OCI-LY7 (cell line): ENCODE measurements at regions not wholly inside any gene's neighbourhood (a gene's known extent, or its start where the extent isn't known, plus 50 kb on each side); places are given as distances from the start of the nearest gene placed in this dataset.

Experiments
- BruUV-seq: library from RNA; stranded (reverse); fragments of 400-500 nt; replicated peaks from 2 replicates; lab custom pipeline; 2021; lab: Mats Ljungman, UMichigan
- CTCF ChIA-PET: fragments of 300-600 bp; sonication (Branson Sonifier 250); formaldehyde crosslinking; loops from one replicate; lab custom pipeline; 2022; ENCODE audit warnings: antibody characterized with exemption; ENCODE audit not compliant: unreplicated experiment; lab: Charles Lee
- POLR2A ChIA-PET: fragments of 300-600 bp; sonication (Branson Sonifier 250); formaldehyde crosslinking; loops from one replicate; lab custom pipeline; 2022; ENCODE audit warnings: antibody characterized with exemption; lab: Charles Lee
- DNase-seq: peaks from one replicate; pipeline ENCODE4 v3.0.0-alpha.2; 2015; ENCODE audit warnings: low spot score
- H2AFZ ChIP-seq: fragments of 200-600 bp; sonication (generic), shearing (Covaris generic); 2 replicates; pipeline ENCODE4 v1.6.1; 2014; ENCODE audit warnings: mild to moderate bottlenecking, antibody characterized with exemption, low read length, moderate library complexity
- H3K27ac ChIP-seq: fragments of 200-600 bp; sonication (generic); 2 replicates; pipeline ENCODE4 v1.5.1; 2014; ENCODE audit warnings: mixed run types, low read depth, mild to moderate bottlenecking, moderate library complexity, low read length, inconsistent platforms; ENCODE audit not compliant: poor library complexity, severe bottlenecking
- H3K36me3 ChIP-seq: fragments of 200-600 bp; sonication (generic); 2 replicates; pipeline ENCODE4 v1.6.1; 2014; ENCODE audit warnings: mild to moderate bottlenecking, antibody characterized with exemption, low read length, moderate library complexity, mixed read lengths; ENCODE audit not compliant: insufficient read depth
- H3K4me1 ChIP-seq: fragments of 200-600 bp; sonication (generic); 2 replicates; pipeline ENCODE4 v1.5.1; 2014; ENCODE audit warnings: mild to moderate bottlenecking, low read length; ENCODE audit not compliant: insufficient read depth, poor library complexity, severe bottlenecking
- H3K4me2 ChIP-seq: fragments of 200-600 bp; sonication (generic); 2 replicates; pipeline ENCODE4 v1.6.1; 2014; ENCODE audit warnings: mild to moderate bottlenecking, low read length
- H3K4me3 ChIP-seq: fragments of 200-600 bp; sonication (generic); 2 replicates; pipeline ENCODE4 v1.5.1; 2014; ENCODE audit warnings: mild to moderate bottlenecking, low read depth, low read length; ENCODE audit not compliant: poor library complexity, severe bottlenecking
- H3K79me2 ChIP-seq: fragments of 200-600 bp; sonication (generic); 2 replicates; pipeline ENCODE4 v1.6.1; 2016; ENCODE audit warnings: low read depth, mild to moderate bottlenecking, low read length, moderate library complexity, mixed read lengths; ENCODE audit not compliant: insufficient read depth
- H3K9me2 ChIP-seq: fragments of 200-600 bp; sonication (generic); 2 replicates; pipeline ENCODE4 v1.6.1; 2016; ENCODE audit warnings: mild to moderate bottlenecking, low read length, mixed read lengths; ENCODE audit not compliant: insufficient read depth
- H3K9me3 ChIP-seq: fragments of 200-600 bp; sonication (generic); 2 replicates; pipeline ENCODE4 v1.6.1; 2014; ENCODE audit warnings: mild to moderate bottlenecking, mixed run types, low read length, mixed read lengths
- H4K20me1 ChIP-seq: fragments of 200-600 bp; sonication (generic); 2 replicates; pipeline ENCODE4 v1.6.1; 2014; ENCODE audit warnings: mild to moderate bottlenecking, antibody characterized with exemption, low read length, moderate library complexity, mixed read lengths; ENCODE audit not compliant: insufficient read depth
- EZH2phosphoT487 ChIP-seq: fragments of 200-600 bp; sonication (generic); IDR thresholded peaks from 2 replicates; pipeline ENCODE4 v1.6.1; 2018; ENCODE audit warnings: low read depth, borderline replicate concordance, mild to moderate bottlenecking, mixed run types, antibody characterized with exemption, low read length, moderate library complexity, mixed read lengths
- intact Hi-C: fragments of 100-400 bp; cut with micrococcal nuclease; formaldehyde crosslinking; loops from one replicate; pipeline ENCODE4 v1.10.0; 2022; ENCODE audit not compliant: unreplicated experiment
- TF ChIP-seq, protein P1 (sequence below): fragments of 200-600 bp; sonication (generic); conservative IDR thresholded peaks from 2 replicates; pipeline ENCODE4 v1.5.1; 2014; ENCODE audit warnings: mild to moderate bottlenecking, antibody characterized with exemption, low read length, moderate library complexity, mixed read lengths

- Histone ChIP-seq H3K79me2 (no peaks in the 10 kb centered on the region), H3K36me3 (no peaks in the 10 kb centered on the region), H3K27ac (no peak overlapping the region), H3K4me3 (no peak overlapping the region), H3K9me2 (no peaks in the 10 kb centered on the region), H2AFZ (no peak overlapping the region), H3K9me3 (no peaks in the 10 kb centered on the region), H3K4me2 (no peak overlapping the region), H4K20me1 (no peaks in the 10 kb centered on the region), H3K4me1 (no peaks in the 10 kb centered on the region)
- CTCF ChIA-PET = no interaction called here
- TF ChIP-seq, protein P1, sequence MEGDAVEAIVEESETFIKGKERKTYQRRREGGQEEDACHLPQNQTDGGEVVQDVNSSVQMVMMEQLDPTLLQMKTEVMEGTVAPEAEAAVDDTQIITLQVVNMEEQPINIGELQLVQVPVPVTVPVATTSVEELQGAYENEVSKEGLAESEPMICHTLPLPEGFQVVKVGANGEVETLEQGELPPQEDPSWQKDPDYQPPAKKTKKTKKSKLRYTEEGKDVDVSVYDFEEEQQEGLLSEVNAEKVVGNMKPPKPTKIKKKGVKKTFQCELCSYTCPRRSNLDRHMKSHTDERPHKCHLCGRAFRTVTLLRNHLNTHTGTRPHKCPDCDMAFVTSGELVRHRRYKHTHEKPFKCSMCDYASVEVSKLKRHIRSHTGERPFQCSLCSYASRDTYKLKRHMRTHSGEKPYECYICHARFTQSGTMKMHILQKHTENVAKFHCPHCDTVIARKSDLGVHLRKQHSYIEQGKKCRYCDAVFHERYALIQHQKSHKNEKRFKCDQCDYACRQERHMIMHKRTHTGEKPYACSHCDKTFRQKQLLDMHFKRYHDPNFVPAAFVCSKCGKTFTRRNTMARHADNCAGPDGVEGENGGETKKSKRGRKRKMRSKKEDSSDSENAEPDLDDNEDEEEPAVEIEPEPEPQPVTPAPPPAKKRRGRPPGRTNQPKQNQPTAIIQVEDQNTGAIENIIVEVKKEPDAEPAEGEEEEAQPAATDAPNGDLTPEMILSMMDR = no peak
- TF ChIP-seq EZH2phosphoT487 = no peak
- POLR2A ChIA-PET = interaction anchor here (0.5 kb wide), 1 partner anchor 210 kb away, joined by 4 read pairs; no protein-coding TSS in a partner anchor
- intact Hi-C loops = no loop called here
- no TSS peak for BruUV-seq
- DNase-seq = no peak
Observed at GRCh38 chr2:207316906-207317305, 151.2 kb upstream of the KLF7 start.

DNA sequence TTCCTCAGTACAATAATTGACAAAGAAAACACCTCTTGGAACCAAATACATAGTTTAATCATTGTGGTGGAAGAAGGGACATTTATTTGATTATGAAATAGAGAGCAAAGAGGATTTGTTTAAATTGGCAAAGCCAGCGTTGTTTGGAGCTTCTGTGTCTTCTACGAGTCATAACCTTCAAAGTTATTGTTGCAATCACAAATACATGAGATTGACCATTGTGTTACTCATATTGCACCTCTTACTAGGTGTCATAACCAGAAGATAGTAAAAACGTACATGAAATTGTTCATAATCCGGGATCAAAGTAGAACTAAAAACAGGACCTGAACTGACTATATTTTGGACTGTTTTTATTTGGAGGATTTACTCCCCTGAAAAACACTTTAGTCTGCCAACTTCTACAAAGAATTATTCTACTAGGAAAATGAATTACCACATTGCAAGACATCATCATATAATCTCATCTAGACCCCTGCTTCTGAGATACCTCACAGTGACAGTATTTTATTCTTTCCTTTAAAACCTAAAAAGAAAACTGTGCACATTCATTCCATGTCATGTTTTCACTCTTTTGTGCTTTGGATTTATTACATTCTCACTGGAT, 151.7 kb upstream of the KLF7 start:
- H3K36me3 ChIP-seq = no peaks in the 10 kb centered on the region
- DNase-seq = no peak
- H3K4me2 ChIP-seq = no peak overlapping the region
- H3K9me3 ChIP-seq = no peaks in the 10 kb centered on the region
- no peak overlapping the region for H3K4me3 ChIP-seq
- intact Hi-C loops = no loop called here
- no peaks in the 10 kb centered on the region for H4K20me1 ChIP-seq
- H3K9me2 ChIP-seq = no peaks in the 10 kb centered on the region
- H3K79me2 ChIP-seq = no peaks in the 10 kb centered on the region
- H3K27ac ChIP-seq = no peak overlapping the region
- no TSS peak for BruUV-seq
- POLR2A ChIA-PET = no interaction called here
- no peak overlapping the region for H2AFZ ChIP-seq
- no peak for TF ChIP-seq EZH2phosphoT487
- TF ChIP-seq, protein P1 = no peak
- no peaks in the 10 kb centered on the region for H3K4me1 ChIP-seq
- CTCF ChIA-PET = no interaction called here

GRCh38 chr2:207318181-207318628, 152.5 kb upstream of the KLF7 start:
- no TSS peak for BruUV-seq
- Histone ChIP-seq H3K4me1 (no peaks in the 10 kb centered on the region), H4K20me1 (no peaks in the 10 kb centered on the region), H3K9me2 (no peaks in the 10 kb centered on the region), H3K4me3 (no peak overlapping the region), H3K79me2 (no peaks in the 10 kb centered on the region), H3K36me3 (no peaks in the 10 kb centered on the region), H3K27ac (no peak overlapping the region), H3K4me2 (no peak overlapping the region), H2AFZ (no peak overlapping the region), H3K9me3 (no peaks in the 10 kb centered on the region)
- ChIA-PET CTCF (no interaction called here), POLR2A (no interaction called here)
- intact Hi-C loops = no loop called here
- no peak for DNase-seq
- TF ChIP-seq, protein P1 = no peak
- TF ChIP-seq EZH2phosphoT487 = no peak
